ENCODE measurements at regions not wholly inside any gene's neighbourhood (a gene's known extent, or its start where the extent isn't known, plus 50 kb on each side); places are given as distances from the start of the nearest gene placed in this dataset.
"Not testable (repeated sequence)": the region's sequence is repeated elsewhere in the genome, so short reads cannot be mapped to it uniquely, and the experiment has no call there.

- H3K9me3 ChIP-seq, result no peaks in the 10 kb centered on the region
- no peaks in the 10 kb centered on the region for H3K27me3 ChIP-seq
- 81 to 97% methylated on average over 1 of the region's 1 CpG for WGBS, 2 donors
- intact Hi-C loops (cut with DNase I), result no loop called here
- H3K4me1 ChIP-seq, result no peaks in the 10 kb centered on the region
- no peak for TF ChIP-seq POLR2A (IDR thresholded peaks at IDR 0.05)
- TF ChIP-seq, protein P1, sequence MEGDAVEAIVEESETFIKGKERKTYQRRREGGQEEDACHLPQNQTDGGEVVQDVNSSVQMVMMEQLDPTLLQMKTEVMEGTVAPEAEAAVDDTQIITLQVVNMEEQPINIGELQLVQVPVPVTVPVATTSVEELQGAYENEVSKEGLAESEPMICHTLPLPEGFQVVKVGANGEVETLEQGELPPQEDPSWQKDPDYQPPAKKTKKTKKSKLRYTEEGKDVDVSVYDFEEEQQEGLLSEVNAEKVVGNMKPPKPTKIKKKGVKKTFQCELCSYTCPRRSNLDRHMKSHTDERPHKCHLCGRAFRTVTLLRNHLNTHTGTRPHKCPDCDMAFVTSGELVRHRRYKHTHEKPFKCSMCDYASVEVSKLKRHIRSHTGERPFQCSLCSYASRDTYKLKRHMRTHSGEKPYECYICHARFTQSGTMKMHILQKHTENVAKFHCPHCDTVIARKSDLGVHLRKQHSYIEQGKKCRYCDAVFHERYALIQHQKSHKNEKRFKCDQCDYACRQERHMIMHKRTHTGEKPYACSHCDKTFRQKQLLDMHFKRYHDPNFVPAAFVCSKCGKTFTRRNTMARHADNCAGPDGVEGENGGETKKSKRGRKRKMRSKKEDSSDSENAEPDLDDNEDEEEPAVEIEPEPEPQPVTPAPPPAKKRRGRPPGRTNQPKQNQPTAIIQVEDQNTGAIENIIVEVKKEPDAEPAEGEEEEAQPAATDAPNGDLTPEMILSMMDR (IDR thresholded peaks at IDR 0.05), result no peak
- no peak overlapping the region for H3K4me3 ChIP-seq (replicated peaks in 1 of 3)
- no peak for DNase-seq
- H3K36me3 ChIP-seq, result no peaks in the 10 kb centered on the region
- H3K27ac ChIP-seq, result no peak overlapping the region
Measured at GRCh38 chr14:21802441-21802840, 128.8 kb upstream of the OR4E1 start.

GRCh38 chr14:21796916-21797315 is 123.3 kb upstream of the OR4E1 start:
- DNase-seq, result no peak
- no peaks in the 10 kb centered on the region for H3K9me3 ChIP-seq
- no peaks in the 10 kb centered on the region for H3K36me3 ChIP-seq
- 72% methylated on average over 2 of the region's 2 CpGs for WGBS, 2 donors
- H3K4me1 ChIP-seq, result no peaks in the 10 kb centered on the region
- H3K27me3 ChIP-seq, result no peaks in the 10 kb centered on the region
- intact Hi-C loops (cut with DNase I), result no loop called here
- H3K4me3 ChIP-seq (replicated peaks in 1 of 3), result no peak overlapping the region
- no peak overlapping the region for H3K27ac ChIP-seq
- no peak for TF ChIP-seq POLR2A (IDR thresholded peaks at IDR 0.05)
- TF ChIP-seq, protein P1 (IDR thresholded peaks at IDR 0.05), result no peak

DNA sequence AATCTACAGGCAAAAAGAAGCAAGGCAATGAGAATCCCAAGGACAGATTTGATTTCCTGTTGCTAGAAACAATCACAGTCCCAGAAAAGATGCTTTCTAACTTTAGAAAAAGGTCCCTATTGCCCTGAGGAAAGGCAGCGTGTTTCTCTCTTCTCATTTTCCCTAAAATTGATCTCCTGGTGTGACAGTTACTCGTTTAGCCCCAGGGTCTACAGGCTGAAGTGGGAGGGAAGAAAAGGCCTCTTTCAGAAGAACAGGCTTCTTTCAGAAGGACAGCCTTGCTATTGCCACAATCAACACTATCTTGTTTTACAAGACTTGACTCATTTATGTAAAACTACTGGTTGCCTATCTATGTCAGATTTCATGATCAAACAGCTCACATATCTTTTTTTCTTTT is 121.8 kb upstream of the OR4E1 start:
- Histone ChIP-seq H3K27me3 (no peaks in the 10 kb centered on the region), H3K4me1 (no peaks in the 10 kb centered on the region), H3K4me3 (replicated peaks in 1 of 3) (no peak overlapping the region), H3K36me3 (no peaks in the 10 kb centered on the region), H3K27ac (no peak overlapping the region), H3K9me3 (no peaks in the 10 kb centered on the region)
- TF ChIP-seq POLR2A (IDR thresholded peaks at IDR 0.05), result no peak
- TF ChIP-seq, protein P1 (IDR thresholded peaks at IDR 0.05), result no peak
- no peak for DNase-seq
- WGBS, 2 donors, result 58 to 79% methylated on average over 2 of the region's 2 CpGs
- intact Hi-C loops (cut with DNase I), result no loop called here

GRCh38 chr14:21791749-21792148 is 118.1 kb upstream of the OR4E1 start:
- H3K27me3 ChIP-seq, result no peaks in the 10 kb centered on the region
- no peaks in the 10 kb centered on the region for H3K36me3 ChIP-seq

DNA sequence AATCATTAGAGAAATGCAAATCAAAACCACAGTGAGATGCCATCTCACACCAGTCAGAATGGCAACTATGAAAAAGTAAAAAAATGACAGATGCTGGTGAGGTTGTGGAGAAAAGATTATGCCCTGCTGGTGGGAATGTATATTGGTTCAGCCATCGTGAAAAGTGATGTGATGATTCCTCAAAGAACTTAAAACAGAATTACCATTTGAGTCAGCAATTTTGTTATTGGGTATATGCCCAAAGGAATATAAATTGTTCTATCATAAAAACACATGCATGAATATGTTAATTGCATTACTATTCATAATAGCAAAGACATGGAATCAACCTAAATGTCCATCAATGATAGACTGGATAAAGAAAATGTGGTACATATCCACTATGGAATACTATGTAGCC is 115.1 kb upstream of the OR4E1 start:
- H3K4me1 ChIP-seq; DNase-seq; H3K27me3 ChIP-seq; H3K4me3 ChIP-seq (replicated peaks in 1 of 3); H3K9me3 ChIP-seq; intact Hi-C loops (cut with DNase I); H3K27ac ChIP-seq; H3K36me3 ChIP-seq: not testable (repeated sequence)
- WGBS, 2 donors, result 76 to 87% methylated on average over 1 of the region's 1 CpG

More at GRCh38 chr14:21791749-21792148, 118.1 kb upstream of the OR4E1 start:
- Histone ChIP-seq H3K4me3 (replicated peaks in 1 of 3) (no peak overlapping the region), H3K9me3 (no peaks in the 10 kb centered on the region), H3K27ac (no peak overlapping the region), H3K4me1 (no peaks in the 10 kb centered on the region)
- intact Hi-C loops (cut with DNase I), result no loop called here
- no peak for TF ChIP-seq POLR2A (IDR thresholded peaks at IDR 0.05)
- TF ChIP-seq, protein P1 (IDR thresholded peaks at IDR 0.05), result no peak
- no peak for DNase-seq
- 41 to 51% methylated on average over 6 of the region's 6 CpGs for WGBS, 2 donors

GRCh38 chr14:21787242-21787641 is 113.6 kb upstream of the OR4E1 start:
- H3K36me3 ChIP-seq; H3K9me3 ChIP-seq; intact Hi-C loops (cut with DNase I); H3K4me1 ChIP-seq; H3K27me3 ChIP-seq; H3K27ac ChIP-seq; H3K4me3 ChIP-seq (replicated peaks in 1 of 3); DNase-seq: not testable (repeated sequence)
- 92% methylated on average over 1 of the region's 1 CpG for WGBS, 2 donors
